ENCODE measurements at regions not wholly inside any gene's neighbourhood (a gene's known extent, or its start where the extent isn't known, plus 50 kb on each side); places are given as distances from the start of the nearest gene placed in this dataset.

DNA sequence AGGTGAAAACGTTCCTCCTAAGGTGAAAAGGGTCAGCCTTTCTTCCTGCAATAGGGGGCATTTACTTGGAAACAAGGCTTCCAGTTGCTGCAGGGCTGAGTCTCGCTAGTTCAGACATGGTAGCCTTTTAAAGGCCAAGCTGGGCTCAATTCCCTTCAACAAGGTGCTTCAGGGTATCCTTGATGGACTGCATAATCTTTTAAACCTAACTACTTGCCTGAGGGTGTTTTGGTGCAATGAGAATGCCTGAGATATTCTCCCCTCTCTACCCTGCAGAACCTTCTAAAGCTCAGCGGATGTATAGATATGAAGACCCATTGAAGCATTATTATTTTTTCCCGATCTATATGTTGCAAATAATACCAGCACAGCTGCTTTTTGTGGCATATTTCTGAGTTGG, 416.1 kb downstream of the QKI start:
- DNase-seq, result no peak
- Mint-ChIP-seq H3K4me1 (no peaks in the 10 kb centered on the region), H3K9me3 (no peaks in the 10 kb centered on the region)

More for the DNA sequence above, 416.1 kb downstream of the QKI start:
- H3K79me2 ChIP-seq (ENCODE audit: insufficient read depth, low read length), result no peaks in the 10 kb centered on the region
- no peak overlapping the region for H3K4me2 ChIP-seq (ENCODE audit: insufficient read depth, insufficient read length, low read length)
- H4K5ac ChIP-seq (ENCODE audit: insufficient read length, low read depth, low read length), result no peak overlapping the region
- no peaks in the 10 kb centered on the region for H3K23me2 ChIP-seq (ENCODE audit: insufficient read length, low read depth, low read length, poor library complexity, severe bottlenecking)
- H3K36me3 Mint-ChIP-seq (ENCODE audit: insufficient read depth in 1 of 3, low read depth in 3 of 3), result no peaks in the 10 kb centered on the region; a peak in 1 of 7 replicates
- H3K27ac ChIP-seq (ENCODE audit: insufficient read length, low read depth, low read length), result no peak overlapping the region
- H3K9me3 ChIP-seq (ENCODE audit: control insufficient read depth, low read depth, low read length), result no peaks in the 10 kb centered on the region
- no peak overlapping the region for H2BK5ac ChIP-seq (ENCODE audit: insufficient read length, low read length)
- no peak overlapping the region for H2BK120ac ChIP-seq (ENCODE audit: low read depth, low read length, poor library complexity, severe bottlenecking)
- TF ChIP-seq, protein P1, sequence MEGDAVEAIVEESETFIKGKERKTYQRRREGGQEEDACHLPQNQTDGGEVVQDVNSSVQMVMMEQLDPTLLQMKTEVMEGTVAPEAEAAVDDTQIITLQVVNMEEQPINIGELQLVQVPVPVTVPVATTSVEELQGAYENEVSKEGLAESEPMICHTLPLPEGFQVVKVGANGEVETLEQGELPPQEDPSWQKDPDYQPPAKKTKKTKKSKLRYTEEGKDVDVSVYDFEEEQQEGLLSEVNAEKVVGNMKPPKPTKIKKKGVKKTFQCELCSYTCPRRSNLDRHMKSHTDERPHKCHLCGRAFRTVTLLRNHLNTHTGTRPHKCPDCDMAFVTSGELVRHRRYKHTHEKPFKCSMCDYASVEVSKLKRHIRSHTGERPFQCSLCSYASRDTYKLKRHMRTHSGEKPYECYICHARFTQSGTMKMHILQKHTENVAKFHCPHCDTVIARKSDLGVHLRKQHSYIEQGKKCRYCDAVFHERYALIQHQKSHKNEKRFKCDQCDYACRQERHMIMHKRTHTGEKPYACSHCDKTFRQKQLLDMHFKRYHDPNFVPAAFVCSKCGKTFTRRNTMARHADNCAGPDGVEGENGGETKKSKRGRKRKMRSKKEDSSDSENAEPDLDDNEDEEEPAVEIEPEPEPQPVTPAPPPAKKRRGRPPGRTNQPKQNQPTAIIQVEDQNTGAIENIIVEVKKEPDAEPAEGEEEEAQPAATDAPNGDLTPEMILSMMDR (conservative IDR thresholded peaks at IDR 0.05), result no peak
- no peak overlapping the region for H2BK20ac ChIP-seq (ENCODE audit: low read depth, low read length, poor library complexity, severe bottlenecking)
- no peak overlapping the region for H3K9ac ChIP-seq (ENCODE audit: extremely low read depth, insufficient read length, low read length)
- no peak overlapping the region for H3K14ac ChIP-seq (ENCODE audit: insufficient read depth, low read length)
- H3K4ac ChIP-seq (ENCODE audit: low read depth, low read length), result no peak overlapping the region
- H3K4me3 Mint-ChIP-seq, result no peak overlapping the region
- H2BK15ac ChIP-seq (ENCODE audit: low read depth, low read length), result no peak overlapping the region
- H3K23ac ChIP-seq (ENCODE audit: insufficient read length, low read depth, low read length), result no peak overlapping the region
- H4K8ac ChIP-seq (replicated peaks; ENCODE audit: insufficient read length, low read depth, low read length), result no peak overlapping the region
- H2AK5ac ChIP-seq (ENCODE audit: insufficient read length, low read length), result no peak overlapping the region
- no peak overlapping the region for H3T11ph ChIP-seq (ENCODE audit: low read length)
- no peaks in the 10 kb centered on the region; the same call in 1 of the 2 replicates for H3K27me3 Mint-ChIP-seq (ENCODE audit: low read depth)
- no peaks in the 10 kb centered on the region for H3K79me1 ChIP-seq (ENCODE audit: insufficient read depth, low read depth, low read length, poor library complexity, severe bottlenecking)
- no peaks in the 10 kb centered on the region for H4K20me1 ChIP-seq (ENCODE audit: control insufficient read depth, insufficient read depth, insufficient read length)
- no peak overlapping the region for H2AFZ ChIP-seq (ENCODE audit: low read length)
- H2BK12ac ChIP-seq (ENCODE audit: insufficient read length, low read depth, low read length), result no peak overlapping the region
- no peak overlapping the region for H3K18ac ChIP-seq (ENCODE audit: insufficient read length, low read depth, low read length)
- H3K27me3 ChIP-seq (ENCODE audit: insufficient read depth, low read length), result no peaks in the 10 kb centered on the region
- no peak overlapping the region for H3K56ac ChIP-seq (ENCODE audit: insufficient read length, low read depth, low read length)
- H3K4me1 ChIP-seq (ENCODE audit: insufficient read depth, low read length), result no peaks in the 10 kb centered on the region
- H4K91ac ChIP-seq (ENCODE audit: insufficient read length, low read depth, low read length), result no peak overlapping the region
- no CpG with 5 or more reads among the region's 4 CpGs for WGBS (ENCODE audit: extremely low coverage, insufficient read length, low lambda C conversion rate)
- no peak overlapping the region for H3K27ac Mint-ChIP-seq

Measured in H9 (cell line).